Natural killer cell (primary cell): ENCODE measurements at regions not wholly inside any gene's neighbourhood (a gene's known extent, or its start where the extent isn't known, plus 50 kb on each side); places are given as distances from the start of the nearest gene placed in this dataset.

Experiments
- ATAC-seq, 3 donors: fragments of 150-1000 bp in 2 of 3; fragments of 200-7000 bp in 1 of 3; cut with Tn5 transposase; 1 replicate in 1 of 3; 2 replicates in 2 of 3; pipeline ENCODE4 v1.10.0; 2021; ENCODE audit warnings: mild to moderate bottlenecking in 2 of 3, moderate library complexity in 2 of 3
- DNase-seq, 2 donors: peaks; one replicate each; pipeline versions ENCODE4 v3.0.0 to v3.0.0-alpha.2; 2013 to 2021; ENCODE audit warnings: mixed read lengths in 1 of 2
- H3K27ac ChIP-seq: one replicate; pipeline ENCODE4 v1.5.1; 2013; ENCODE audit warnings: mild to moderate bottlenecking, low read length
- H3K27me3 ChIP-seq: one replicate; pipeline ENCODE4 v1.6.1; 2013; ENCODE audit warnings: low read length; ENCODE audit not compliant: control insufficient read depth, insufficient read depth
- H3K36me3 ChIP-seq: one replicate; pipeline ENCODE4 v1.6.1; 2013; ENCODE audit warnings: low read length; ENCODE audit not compliant: control insufficient read depth, insufficient read depth
- H3K4me1 ChIP-seq: one replicate; pipeline ENCODE4 v1.6.1; 2013; ENCODE audit warnings: low read length; ENCODE audit not compliant: control insufficient read depth, insufficient read depth
- H3K4me3 ChIP-seq: one replicate; pipeline ENCODE4 v1.5.1; 2013; ENCODE audit warnings: low read length
- H3K9me3 ChIP-seq: one replicate; pipeline ENCODE4 v1.6.1; 2013; ENCODE audit warnings: low read length; ENCODE audit not compliant: control insufficient read depth, insufficient read depth
- H3K27ac Mint-ChIP-seq, 2 donors: one replicate each; pipeline ENCODE4 v1.8.0; 2022; ENCODE audit warnings: mild to moderate bottlenecking in 2 of 2, mixed read lengths in 2 of 2, moderate library complexity in 1 of 2
- H3K27me3 Mint-ChIP-seq, 2 donors: one replicate each; pipeline ENCODE4 v1.8.0; 2022; ENCODE audit warnings: low read depth in 2 of 2, mixed read lengths in 2 of 2
- H3K36me3 Mint-ChIP-seq: one replicate; pipeline ENCODE4 v1.8.0; 2022; ENCODE audit warnings: mixed read lengths
- H3K4me1 Mint-ChIP-seq, 2 donors: one replicate each; pipeline ENCODE4 v1.8.0; 2022; ENCODE audit warnings: mixed read lengths in 2 of 2
- H3K4me3 Mint-ChIP-seq: one replicate; pipeline ENCODE4 v1.8.0; 2022; ENCODE audit warnings: mild to moderate bottlenecking, moderate library complexity, mixed read lengths
- H3K9me3 Mint-ChIP-seq, 2 donors: one replicate each; pipeline ENCODE4 v1.8.0; 2022; ENCODE audit warnings: mixed read lengths in 2 of 2
- CTCF ChIP-seq: fragments of 200-600 bp; IDR thresholded peaks from one replicate; pipeline ENCODE4 v1.8.0; 2022; ENCODE audit warnings: antibody characterized with exemption
- WGBS: methylation state at CpG from one replicate; pipeline ENCODE4 v1.1.7; 2013; ENCODE audit warnings: missing lambda C conversion rate; ENCODE audit not compliant: insufficient coverage; 5-methylcytosine and 5-hydroxymethylcytosine counted together
- intact Hi-C: fragments of 100-400 bp; cut with micrococcal nuclease; formaldehyde crosslinking; loops from one replicate; pipeline ENCODE4 v1.14.2; 2022

GRCh38 chr19:31597616-31598015 is 248.4 kb upstream of the TSHZ3 start:
- H3K36me3 ChIP-seq = no peaks in the 10 kb centered on the region
- intact Hi-C loops = no loop called here
- ATAC-seq (no peak), DNase-seq (no peak)
- H3K27ac ChIP-seq = no peak overlapping the region
- Mint-ChIP-seq H3K27ac (no peak overlapping the region), H3K9me3 (no peaks in the 10 kb centered on the region), H3K27me3 (peaks cover 0 to 5% of the 10 kb centered on the region in 2 donors), H3K4me3 (no peak overlapping the region), H3K36me3 (no peaks in the 10 kb centered on the region), H3K4me1 (no peaks in the 10 kb centered on the region)
- no peaks in the 10 kb centered on the region for H3K27me3 ChIP-seq
- no peak overlapping the region for H3K4me3 ChIP-seq
- TF ChIP-seq CTCF = no peak
- H3K4me1 ChIP-seq = no peaks in the 10 kb centered on the region
- peaks cover 2% of the 10 kb centered on the region for H3K9me3 ChIP-seq
- 87% methylated on average over 8 of the region's 9 CpGs for WGBS

GRCh38 chr19:31598730-31599238 is 249.5 kb upstream of the TSHZ3 start:
- 84% methylated on average over 1 of the region's 2 CpGs for WGBS
- DNase-seq (no peak), ATAC-seq (no peak)
- no peaks in the 10 kb centered on the region for H3K9me3 Mint-ChIP-seq
- intact Hi-C loops = no loop called here
- H3K27ac Mint-ChIP-seq = no peak overlapping the region
- H3K4me3 Mint-ChIP-seq = no peak overlapping the region
- no peaks in the 10 kb centered on the region for H3K36me3 Mint-ChIP-seq
- no peaks in the 10 kb centered on the region for H3K36me3 ChIP-seq
- H3K9me3 ChIP-seq = peaks cover 2% of the 10 kb centered on the region
- no peak overlapping the region for H3K4me3 ChIP-seq
- no peaks in the 10 kb centered on the region for H3K4me1 ChIP-seq
- no peaks in the 10 kb centered on the region for H3K4me1 Mint-ChIP-seq
- peaks cover under 1 to 5% of the 10 kb centered on the region in 2 donors for H3K27me3 Mint-ChIP-seq
- no peak overlapping the region for H3K27ac ChIP-seq
- no peak for TF ChIP-seq CTCF
- no peaks in the 10 kb centered on the region for H3K27me3 ChIP-seq

- H3K4me3 ChIP-seq = no peak overlapping the region
- no peaks in the 10 kb centered on the region for H3K4me1 ChIP-seq
- ATAC-seq = no peak
- intact Hi-C loops = no loop called here
- TF ChIP-seq CTCF = no peak
- H3K27me3 Mint-ChIP-seq = peaks cover 3 to 17% of the 10 kb centered on the region in 2 donors
- no peaks in the 10 kb centered on the region for H3K36me3 Mint-ChIP-seq
- no peaks in the 10 kb centered on the region for H3K27me3 ChIP-seq
- H3K36me3 ChIP-seq = no peaks in the 10 kb centered on the region
- H3K9me3 ChIP-seq = peaks cover 2% of the 10 kb centered on the region
- H3K27ac Mint-ChIP-seq = no peak overlapping the region
- no peak overlapping the region for H3K27ac ChIP-seq
- 86% methylated on average over 11 of the region's 11 CpGs for WGBS
- no peak for DNase-seq
- H3K4me3 Mint-ChIP-seq = no peak overlapping the region
- H3K4me1 Mint-ChIP-seq = no peaks in the 10 kb centered on the region
- no peaks in the 10 kb centered on the region for H3K9me3 Mint-ChIP-seq
These were observed 251.6 kb upstream of the TSHZ3 start for GRCh38 chr19:31600731-31601295.

- no peak overlapping the region for H3K27ac ChIP-seq
- H3K36me3 Mint-ChIP-seq = no peaks in the 10 kb centered on the region
- intact Hi-C loops = no loop called here
- no peak overlapping the region for H3K27ac Mint-ChIP-seq
- TF ChIP-seq CTCF = no peak
- ATAC-seq (no peak), DNase-seq (no peak)
- no peaks in the 10 kb centered on the region for H3K27me3 ChIP-seq
- peaks cover 3 to 17% of the 10 kb centered on the region in 2 donors for H3K27me3 Mint-ChIP-seq
- 89% methylated on average over 8 of the region's 9 CpGs for WGBS
- no peak overlapping the region for H3K4me3 Mint-ChIP-seq
- H3K4me1 ChIP-seq = no peaks in the 10 kb centered on the region
- H3K9me3 ChIP-seq = peaks cover 2% of the 10 kb centered on the region
- H3K9me3 Mint-ChIP-seq = no peaks in the 10 kb centered on the region
- no peaks in the 10 kb centered on the region for H3K4me1 Mint-ChIP-seq
- no peaks in the 10 kb centered on the region for H3K36me3 ChIP-seq
- H3K4me3 ChIP-seq = no peak overlapping the region
These were observed 252.6 kb upstream of the TSHZ3 start for GRCh38 chr19:31601855-31602254.
